ENCODE measurements at regions not wholly inside any gene's neighbourhood (a gene's known extent, or its start where the extent isn't known, plus 50 kb on each side); places are given as distances from the start of the nearest gene placed in this dataset.
A peak's percentile ranks its signal among the peaks of the same experiment; 100 is the strongest.

DNA sequence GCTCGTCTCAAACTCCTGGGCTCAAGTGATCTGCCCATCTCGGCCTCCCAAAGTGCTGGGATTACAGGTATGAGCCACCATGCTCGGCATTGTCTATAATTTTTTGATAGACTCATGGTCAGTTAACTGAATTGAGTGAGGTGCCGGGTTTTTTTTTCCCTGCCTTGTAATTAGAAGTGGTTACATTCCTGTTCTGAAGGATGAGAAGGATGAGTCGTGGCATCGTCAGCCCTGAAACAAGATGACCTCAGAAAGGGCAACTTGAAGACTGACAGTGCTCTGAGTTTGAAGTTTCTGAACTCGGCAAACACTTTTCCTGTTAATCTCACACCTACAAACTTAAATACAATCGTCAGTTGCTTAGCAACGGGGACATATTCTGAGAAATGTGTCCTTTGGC is 158.7 kb upstream of the PDE10A start:
- H3K27ac ChIP-seq (ENCODE audit: low read depth in 1 of 2, low read length in 1 of 2), result no peak overlapping the region
- H3K27me3 ChIP-seq (ENCODE audit: control insufficient read depth in 3 of 3, insufficient read depth in 3 of 3, low read length in 2 of 3), result peaks cover 0 to 46% (median 27%) of the 10 kb centered on the region in 3 donors
- peaks cover 0 to 3% (median 0%) of the 10 kb centered on the region in 4 donors for H3K9me3 ChIP-seq (ENCODE audit: control insufficient read depth in 4 of 4, insufficient read depth in 3 of 4, low read length in 3 of 4)
- DNase-seq (no peak), ATAC-seq (ENCODE audit: insufficient read depth, low FRiP score) (no peak)
- H3K9ac ChIP-seq (ENCODE audit: insufficient read depth in 1 of 2, low read length in 2 of 2), result no peak overlapping the region
- no peak overlapping the region for H3K4me3 ChIP-seq
- H3K4me1 ChIP-seq (ENCODE audit: control insufficient read depth in 5 of 5, insufficient read depth in 5 of 5, low read length in 5 of 5), result no peaks in the 10 kb centered on the region
- no peaks in the 10 kb centered on the region for H3K36me3 ChIP-seq (ENCODE audit: control insufficient read depth in 4 of 4, insufficient read depth in 4 of 4, low read length in 4 of 4)
- TF ChIP-seq, protein P1, sequence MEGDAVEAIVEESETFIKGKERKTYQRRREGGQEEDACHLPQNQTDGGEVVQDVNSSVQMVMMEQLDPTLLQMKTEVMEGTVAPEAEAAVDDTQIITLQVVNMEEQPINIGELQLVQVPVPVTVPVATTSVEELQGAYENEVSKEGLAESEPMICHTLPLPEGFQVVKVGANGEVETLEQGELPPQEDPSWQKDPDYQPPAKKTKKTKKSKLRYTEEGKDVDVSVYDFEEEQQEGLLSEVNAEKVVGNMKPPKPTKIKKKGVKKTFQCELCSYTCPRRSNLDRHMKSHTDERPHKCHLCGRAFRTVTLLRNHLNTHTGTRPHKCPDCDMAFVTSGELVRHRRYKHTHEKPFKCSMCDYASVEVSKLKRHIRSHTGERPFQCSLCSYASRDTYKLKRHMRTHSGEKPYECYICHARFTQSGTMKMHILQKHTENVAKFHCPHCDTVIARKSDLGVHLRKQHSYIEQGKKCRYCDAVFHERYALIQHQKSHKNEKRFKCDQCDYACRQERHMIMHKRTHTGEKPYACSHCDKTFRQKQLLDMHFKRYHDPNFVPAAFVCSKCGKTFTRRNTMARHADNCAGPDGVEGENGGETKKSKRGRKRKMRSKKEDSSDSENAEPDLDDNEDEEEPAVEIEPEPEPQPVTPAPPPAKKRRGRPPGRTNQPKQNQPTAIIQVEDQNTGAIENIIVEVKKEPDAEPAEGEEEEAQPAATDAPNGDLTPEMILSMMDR (IDR thresholded peaks at IDR 0.05; ENCODE audit: control extremely low read depth, extremely low read depth), result no peak
- WGBS, 2 donors, result 82 to 86% methylated on average over 9 of the region's 9 CpGs

DNA sequence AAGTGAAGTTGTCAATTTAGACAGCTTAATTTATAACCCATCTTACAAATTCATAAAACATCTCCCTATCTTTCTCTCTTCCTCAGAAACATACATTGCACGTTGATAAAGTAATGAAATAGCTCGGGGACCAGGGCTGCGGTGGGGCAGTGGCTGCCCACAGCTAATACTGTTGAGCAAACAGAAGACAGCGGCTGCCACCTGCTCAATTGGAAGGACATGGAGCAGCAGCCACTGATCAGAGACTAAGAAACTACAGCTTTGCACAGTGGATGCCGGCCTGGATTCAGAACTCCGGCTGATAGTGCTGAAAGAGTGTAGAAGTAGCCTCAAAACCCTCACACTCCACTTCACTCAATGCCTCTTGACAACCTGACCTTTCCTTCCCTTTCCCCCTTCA is 157.9 kb upstream of the PDE10A start:
- 62 to 79% methylated on average over 6 of the region's 6 CpGs for WGBS, 2 donors
- Histone ChIP-seq H3K36me3 (ENCODE audit: control insufficient read depth in 4 of 4, insufficient read depth in 4 of 4, low read length in 4 of 4) (no peaks in the 10 kb centered on the region), H3K4me3 (no peak overlapping the region), H3K27me3 (ENCODE audit: control insufficient read depth in 3 of 3, insufficient read depth in 3 of 3, low read length in 2 of 3) (peaks cover 0 to 50% (median 30%) of the 10 kb centered on the region in 3 donors), H3K4me1 (ENCODE audit: control insufficient read depth in 5 of 5, insufficient read depth in 5 of 5, low read length in 5 of 5) (no peaks in the 10 kb centered on the region), H3K9ac (ENCODE audit: insufficient read depth in 1 of 2, low read length in 2 of 2) (no peak overlapping the region), H3K27ac (ENCODE audit: low read depth in 1 of 2, low read length in 1 of 2) (no peak overlapping the region), H3K9me3 (ENCODE audit: control insufficient read depth in 4 of 4, insufficient read depth in 3 of 4, low read length in 3 of 4) (peaks cover 0 to 3% (median 0%) of the 10 kb centered on the region in 4 donors)
- DNase-seq (no peak), ATAC-seq (ENCODE audit: insufficient read depth, low FRiP score) (no peak)
- TF ChIP-seq, protein P1 (IDR thresholded peaks at IDR 0.05; ENCODE audit: control extremely low read depth, extremely low read depth), result no peak

DNA sequence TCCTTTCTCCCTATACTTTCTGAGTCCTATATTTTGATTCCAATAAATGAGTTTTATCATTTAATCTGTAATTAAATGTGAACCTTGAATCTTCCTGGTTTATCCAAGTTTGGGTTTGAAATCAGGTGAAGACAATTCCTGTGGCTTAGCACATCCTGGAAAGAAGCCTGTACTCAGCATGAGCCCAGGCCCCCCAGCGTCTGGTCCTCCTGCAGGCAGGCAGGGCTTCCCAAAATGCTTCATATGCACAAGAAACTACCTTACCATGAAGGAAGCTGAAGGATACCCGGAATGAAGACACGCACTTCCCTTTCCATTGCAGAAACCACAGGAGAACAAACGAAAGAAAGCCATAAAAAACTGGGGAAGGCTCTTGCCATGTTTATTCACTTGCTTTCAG is 157.4 kb upstream of the PDE10A start:
- TF ChIP-seq, protein P1 (IDR thresholded peaks at IDR 0.05; ENCODE audit: control extremely low read depth, extremely low read depth), result no peak
- Histone ChIP-seq H3K4me3 (no peak overlapping the region), H3K27me3 (ENCODE audit: control insufficient read depth in 3 of 3, insufficient read depth in 3 of 3, low read length in 2 of 3) (peaks cover 0 to 50% (median 30%) of the 10 kb centered on the region in 3 donors), H3K27ac (ENCODE audit: low read depth in 1 of 2, low read length in 1 of 2) (no peak overlapping the region), H3K36me3 (ENCODE audit: control insufficient read depth in 4 of 4, insufficient read depth in 4 of 4, low read length in 4 of 4) (no peaks in the 10 kb centered on the region), H3K9me3 (ENCODE audit: control insufficient read depth in 4 of 4, insufficient read depth in 3 of 4, low read length in 3 of 4) (peaks cover 0 to 3% (median 0%) of the 10 kb centered on the region in 4 donors), H3K4me1 (ENCODE audit: control insufficient read depth in 5 of 5, insufficient read depth in 5 of 5, low read length in 5 of 5) (no peaks in the 10 kb centered on the region), H3K9ac (ENCODE audit: insufficient read depth in 1 of 2, low read length in 2 of 2) (no peak overlapping the region)
- ATAC-seq (ENCODE audit: insufficient read depth, low FRiP score) (no peak), DNase-seq (no peak)
- 19 to 35% methylated on average over 4 of the region's 4 CpGs for WGBS, 2 donors

DNA sequence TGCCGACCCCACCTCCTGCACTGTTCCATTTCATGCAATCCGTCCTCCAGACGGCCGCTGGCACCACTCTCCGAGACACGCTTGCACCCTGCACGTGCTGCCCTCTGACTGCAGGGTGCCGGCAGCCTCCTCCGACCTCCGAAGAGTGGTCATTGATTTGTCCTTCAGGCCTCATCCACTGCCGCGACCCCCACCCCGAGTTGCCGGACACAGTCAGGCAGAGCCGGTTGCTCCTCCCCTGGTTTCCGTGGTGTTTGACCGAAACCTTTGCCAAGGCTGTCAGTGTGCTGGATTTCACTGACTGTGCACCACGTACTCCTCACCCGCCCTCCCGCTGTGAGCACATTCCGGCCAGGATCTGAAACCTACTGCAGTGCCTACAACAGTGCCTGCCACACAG is 156.4 kb upstream of the PDE10A start:
- DNase-seq, result peak in 2 of 3 donors; percentile 36 to 42
- H3K27me3 ChIP-seq (ENCODE audit: control insufficient read depth in 3 of 3, insufficient read depth in 3 of 3, low read length in 2 of 3), result peaks cover 0 to 53% (median 30%) of the 10 kb centered on the region in 3 donors
- 30 to 37% methylated on average over 21 of the region's 21 CpGs for WGBS, 2 donors
- H3K27ac ChIP-seq (ENCODE audit: low read depth in 1 of 2, low read length in 1 of 2), result no peak overlapping the region
- no peak for ATAC-seq (ENCODE audit: insufficient read depth, low FRiP score)
- no peaks in the 10 kb centered on the region for H3K36me3 ChIP-seq (ENCODE audit: control insufficient read depth in 4 of 4, insufficient read depth in 4 of 4, low read length in 4 of 4)
- no peak overlapping the region for H3K4me3 ChIP-seq
- peaks cover 0 to 3% (median 0%) of the 10 kb centered on the region in 4 donors for H3K9me3 ChIP-seq (ENCODE audit: control insufficient read depth in 4 of 4, insufficient read depth in 3 of 4, low read length in 3 of 4)
- TF ChIP-seq, protein P1 (IDR thresholded peaks at IDR 0.05; ENCODE audit: control extremely low read depth, extremely low read depth), result no peak
- H3K4me1 ChIP-seq (ENCODE audit: control insufficient read depth in 5 of 5, insufficient read depth in 5 of 5, low read length in 5 of 5), result no peaks in the 10 kb centered on the region
- H3K9ac ChIP-seq (ENCODE audit: insufficient read depth in 1 of 2, low read length in 2 of 2), result no peak overlapping the region
